ENCODE measurements at regions not wholly inside any gene's neighbourhood (a gene's known extent, or its start where the extent isn't known, plus 50 kb on each side); places are given as distances from the start of the nearest gene placed in this dataset.

GRCh38 chr7:121449735-121450240 lies 53.7 kb upstream of the FAM3C start:
- DNase-seq (ENCODE audit: low read depth), result no peak

- no peak for DNase-seq (ENCODE audit: low read depth)
These were observed 53.2 kb upstream of the FAM3C start for GRCh38 chr7:121449329-121449728.

GRCh38 chr7:121448429-121448828 lies 52.3 kb upstream of the FAM3C start:
- DNase-seq (ENCODE audit: low read depth), result no peak

- DNase-seq (ENCODE audit: low read depth), result no peak
These were observed 51.8 kb upstream of the FAM3C start for GRCh38 chr7:121447911-121448300.

- no peak for DNase-seq (ENCODE audit: low read depth)
These were observed 51.3 kb upstream of the FAM3C start for GRCh38 chr7:121447243-121447910.

- DNase-seq (ENCODE audit: low read depth), result no peak
These were observed 50.4 kb upstream of the FAM3C start for GRCh38 chr7:121446526-121446925.
